ENCODE measurements at regions not wholly inside any gene's neighbourhood (a gene's known extent, or its start where the extent isn't known, plus 50 kb on each side); places are given as distances from the start of the nearest gene placed in this dataset.

DNA sequence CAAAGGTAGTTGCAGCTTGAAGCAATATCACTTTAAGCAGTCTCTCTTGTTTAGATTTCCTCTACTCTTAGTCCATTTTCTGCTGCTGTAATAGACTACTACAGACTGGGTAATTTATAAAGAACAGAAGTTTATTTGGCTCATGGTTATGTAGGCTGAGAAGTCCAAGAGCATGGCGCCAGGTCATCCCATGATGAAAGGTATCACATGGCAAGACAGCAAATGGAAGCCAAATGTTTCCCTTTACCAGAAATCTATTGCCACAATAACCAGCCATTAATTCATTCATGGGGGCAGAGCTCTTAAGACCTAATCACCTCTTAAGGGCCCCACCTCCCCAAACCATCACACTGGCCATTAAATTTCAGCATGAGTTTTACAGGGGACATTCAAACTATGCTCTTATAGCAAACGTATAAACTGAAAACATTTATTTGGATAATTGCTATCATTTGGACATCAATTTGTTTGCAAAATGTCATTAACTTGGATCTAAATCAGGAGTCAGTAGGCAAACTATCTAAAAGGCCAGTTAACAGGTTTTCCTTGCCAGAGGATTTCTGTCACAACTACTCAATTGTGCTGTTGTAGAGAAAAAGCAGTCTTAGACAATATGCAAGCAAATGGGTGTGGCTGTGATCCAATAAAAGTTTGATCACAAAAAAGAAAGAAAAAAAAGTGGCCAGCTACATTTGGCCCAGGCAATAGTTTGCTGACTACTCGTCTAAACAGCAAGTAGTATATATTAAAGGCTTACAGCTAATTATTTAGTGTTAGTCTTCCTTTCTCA, 75.7 kb upstream of the GUCY1A1 start:
- BruUV-seq (replicated peaks) = no TSS peak
- ChIA-PET POLR2A (ENCODE audit: low non-redundant PET) (no interaction called here), CTCF (no interaction called here)
- H3K4me3 ChIP-seq (ENCODE audit: low read depth, low read length, poor library complexity, severe bottlenecking) = no peak overlapping the region
- no peak for TF ChIP-seq EZH2 (IDR thresholded peaks at IDR 0.05; ENCODE audit: borderline replicate concordance, low read depth, low read length, poor library complexity, severe bottlenecking)
- TF ChIP-seq, protein P1, sequence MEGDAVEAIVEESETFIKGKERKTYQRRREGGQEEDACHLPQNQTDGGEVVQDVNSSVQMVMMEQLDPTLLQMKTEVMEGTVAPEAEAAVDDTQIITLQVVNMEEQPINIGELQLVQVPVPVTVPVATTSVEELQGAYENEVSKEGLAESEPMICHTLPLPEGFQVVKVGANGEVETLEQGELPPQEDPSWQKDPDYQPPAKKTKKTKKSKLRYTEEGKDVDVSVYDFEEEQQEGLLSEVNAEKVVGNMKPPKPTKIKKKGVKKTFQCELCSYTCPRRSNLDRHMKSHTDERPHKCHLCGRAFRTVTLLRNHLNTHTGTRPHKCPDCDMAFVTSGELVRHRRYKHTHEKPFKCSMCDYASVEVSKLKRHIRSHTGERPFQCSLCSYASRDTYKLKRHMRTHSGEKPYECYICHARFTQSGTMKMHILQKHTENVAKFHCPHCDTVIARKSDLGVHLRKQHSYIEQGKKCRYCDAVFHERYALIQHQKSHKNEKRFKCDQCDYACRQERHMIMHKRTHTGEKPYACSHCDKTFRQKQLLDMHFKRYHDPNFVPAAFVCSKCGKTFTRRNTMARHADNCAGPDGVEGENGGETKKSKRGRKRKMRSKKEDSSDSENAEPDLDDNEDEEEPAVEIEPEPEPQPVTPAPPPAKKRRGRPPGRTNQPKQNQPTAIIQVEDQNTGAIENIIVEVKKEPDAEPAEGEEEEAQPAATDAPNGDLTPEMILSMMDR (conservative IDR thresholded peaks at IDR 0.05; ENCODE audit: low read depth, low read length) = no peak
- intact Hi-C loops (cut with micrococcal nuclease; ENCODE audit: unreplicated experiment) = no loop called here
- H3K9me3 ChIP-seq (ENCODE audit: low read depth, low read length, poor library complexity, severe bottlenecking) = no peaks in the 10 kb centered on the region
- H3K27ac ChIP-seq (ENCODE audit: low read depth, low read length, poor library complexity, severe bottlenecking) = no peak overlapping the region
- no peaks in the 10 kb centered on the region for H3K36me3 ChIP-seq (ENCODE audit: insufficient read depth, low read length, poor library complexity, severe bottlenecking)
- H3K4me1 ChIP-seq (ENCODE audit: insufficient read depth, low read length, poor library complexity, severe bottlenecking) = no peaks in the 10 kb centered on the region
- no peaks in the 10 kb centered on the region for H3K27me3 ChIP-seq (replicated peaks; ENCODE audit: insufficient read depth, low read depth, low read length, poor library complexity)
- no peak for DNase-seq (ENCODE audit: low spot score)

DNA sequence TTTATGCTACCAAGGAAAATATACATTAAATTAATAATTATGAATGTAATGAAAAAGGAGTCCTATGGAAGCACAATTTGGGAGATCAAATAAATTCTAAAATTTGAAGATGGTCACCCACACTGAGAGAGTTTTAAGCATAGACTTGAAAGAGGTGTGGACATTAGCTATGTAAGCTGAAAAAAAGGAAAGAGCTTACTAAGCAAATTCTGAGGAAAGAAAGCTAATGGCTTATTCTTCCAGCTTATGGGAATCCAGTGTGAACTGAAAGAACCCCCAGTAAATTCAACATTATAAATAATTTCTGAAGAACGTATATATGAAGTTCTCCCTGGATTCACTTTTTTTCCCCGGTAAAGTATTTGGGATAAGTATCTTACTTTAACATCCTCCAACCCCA, 78.2 kb upstream of the GUCY1A1 start:
- no TSS peak for BruUV-seq (replicated peaks)
- TF ChIP-seq EZH2 (IDR thresholded peaks at IDR 0.05; ENCODE audit: borderline replicate concordance, low read depth, low read length, poor library complexity, severe bottlenecking) = no peak
- TF ChIP-seq, protein P1 (conservative IDR thresholded peaks at IDR 0.05; ENCODE audit: low read depth, low read length) = no peak
- Histone ChIP-seq H3K27ac (ENCODE audit: low read depth, low read length, poor library complexity, severe bottlenecking) (no peak overlapping the region), H3K36me3 (ENCODE audit: insufficient read depth, low read length, poor library complexity, severe bottlenecking) (no peaks in the 10 kb centered on the region), H3K9me3 (ENCODE audit: low read depth, low read length, poor library complexity, severe bottlenecking) (no peaks in the 10 kb centered on the region), H3K4me3 (ENCODE audit: low read depth, low read length, poor library complexity, severe bottlenecking) (no peak overlapping the region), H3K27me3 (replicated peaks; ENCODE audit: insufficient read depth, low read depth, low read length, poor library complexity) (no peaks in the 10 kb centered on the region), H3K4me1 (ENCODE audit: insufficient read depth, low read length, poor library complexity, severe bottlenecking) (no peaks in the 10 kb centered on the region)
- no peak for DNase-seq (ENCODE audit: low spot score)
- ChIA-PET CTCF (interaction anchor here (0.8 kb wide), 1 partner anchor 79 kb away, joined by 3 read pairs; no protein-coding TSS in a partner anchor), POLR2A (ENCODE audit: low non-redundant PET) (no interaction called here)
- intact Hi-C loops (cut with micrococcal nuclease; ENCODE audit: unreplicated experiment) = no loop called here

DNA sequence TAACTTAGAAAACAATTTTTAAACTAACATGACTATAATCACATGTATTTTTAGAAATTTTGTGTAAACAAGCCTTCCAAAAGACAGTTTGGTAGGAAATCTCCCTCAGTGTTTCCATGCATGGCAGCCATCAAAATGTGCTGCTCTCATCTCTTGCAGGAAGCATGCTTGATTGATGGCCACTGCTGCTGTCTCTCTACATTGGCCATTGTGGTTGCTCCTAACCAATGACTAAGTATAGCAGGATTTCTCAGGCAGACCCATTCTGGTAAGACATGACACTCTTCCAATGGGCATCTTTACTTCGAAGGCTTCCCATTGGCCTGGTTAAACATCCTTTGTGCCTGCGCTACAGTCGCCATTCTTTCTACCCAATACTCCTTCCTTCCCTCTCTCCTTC, 78.9 kb upstream of the GUCY1A1 start:
- H3K4me1 ChIP-seq (ENCODE audit: insufficient read depth, low read length, poor library complexity, severe bottlenecking) = no peaks in the 10 kb centered on the region
- H3K27ac ChIP-seq (ENCODE audit: low read depth, low read length, poor library complexity, severe bottlenecking) = no peak overlapping the region
- no peak overlapping the region for H3K4me3 ChIP-seq (ENCODE audit: low read depth, low read length, poor library complexity, severe bottlenecking)
- TF ChIP-seq, protein P1 (conservative IDR thresholded peaks at IDR 0.05; ENCODE audit: low read depth, low read length) = no peak
- no peak for TF ChIP-seq EZH2 (IDR thresholded peaks at IDR 0.05; ENCODE audit: borderline replicate concordance, low read depth, low read length, poor library complexity, severe bottlenecking)
- POLR2A ChIA-PET (ENCODE audit: low non-redundant PET) = no interaction called here
- no peaks in the 10 kb centered on the region for H3K27me3 ChIP-seq (replicated peaks; ENCODE audit: insufficient read depth, low read depth, low read length, poor library complexity)
- no peaks in the 10 kb centered on the region for H3K9me3 ChIP-seq (ENCODE audit: low read depth, low read length, poor library complexity, severe bottlenecking)
- no TSS peak for BruUV-seq (replicated peaks)
- DNase-seq (ENCODE audit: low spot score) = no peak
- intact Hi-C loops (cut with micrococcal nuclease; ENCODE audit: unreplicated experiment) = no loop called here
- H3K36me3 ChIP-seq (ENCODE audit: insufficient read depth, low read length, poor library complexity, severe bottlenecking) = no peaks in the 10 kb centered on the region
- CTCF ChIA-PET = interaction anchor here (0.8 kb wide), 1 partner anchor 79 kb away, joined by 3 read pairs; no protein-coding TSS in a partner anchor
